GM12864 (cell line): ENCODE measurements at regions not wholly inside any gene's neighbourhood (a gene's known extent, or its start where the extent isn't known, plus 50 kb on each side); places are given as distances from the start of the nearest gene placed in this dataset.

ENCODE experiments used
- DNase-seq: peaks from one replicate; pipeline ENCODE4 v3.0.0-alpha.2; 2011; ENCODE audit warnings: low read depth
- H3K4me3 ChIP-seq: 2 replicates; pipeline ENCODE4 v1.5.1; 2011; ENCODE audit warnings: mild to moderate bottlenecking, low read depth, low read length, control low read depth
- TF ChIP-seq, protein P1 (sequence below): IDR thresholded peaks from 2 replicates; pipeline ENCODE4 v1.5.1; 2011; ENCODE audit warnings: low read depth, mild to moderate bottlenecking, moderate library complexity, low read length, control low read depth, inconsistent platforms; ENCODE audit errors: missing control alignments

DNA sequence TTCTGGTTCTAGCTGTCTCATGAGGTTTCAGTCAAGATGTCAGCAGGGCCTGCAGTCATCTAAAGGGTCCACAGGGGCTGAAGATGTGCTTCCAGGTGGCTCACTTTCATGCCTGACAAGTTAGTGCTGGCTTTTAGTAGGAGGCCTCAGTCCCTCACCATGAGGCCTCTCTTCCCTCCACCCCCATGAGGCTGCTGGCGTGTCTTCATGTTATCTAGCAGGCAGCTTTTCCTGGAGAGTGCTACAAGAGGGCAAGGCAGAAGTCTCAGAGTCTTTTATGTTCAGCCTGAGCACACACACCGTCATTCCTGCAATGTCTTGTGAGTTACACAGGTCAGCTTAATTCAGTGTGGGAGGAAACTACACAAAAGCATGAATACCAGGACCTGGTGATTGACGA is 769.9 kb downstream of the HDGFL1 start:
- no peak for DNase-seq
- TF ChIP-seq, protein P1, sequence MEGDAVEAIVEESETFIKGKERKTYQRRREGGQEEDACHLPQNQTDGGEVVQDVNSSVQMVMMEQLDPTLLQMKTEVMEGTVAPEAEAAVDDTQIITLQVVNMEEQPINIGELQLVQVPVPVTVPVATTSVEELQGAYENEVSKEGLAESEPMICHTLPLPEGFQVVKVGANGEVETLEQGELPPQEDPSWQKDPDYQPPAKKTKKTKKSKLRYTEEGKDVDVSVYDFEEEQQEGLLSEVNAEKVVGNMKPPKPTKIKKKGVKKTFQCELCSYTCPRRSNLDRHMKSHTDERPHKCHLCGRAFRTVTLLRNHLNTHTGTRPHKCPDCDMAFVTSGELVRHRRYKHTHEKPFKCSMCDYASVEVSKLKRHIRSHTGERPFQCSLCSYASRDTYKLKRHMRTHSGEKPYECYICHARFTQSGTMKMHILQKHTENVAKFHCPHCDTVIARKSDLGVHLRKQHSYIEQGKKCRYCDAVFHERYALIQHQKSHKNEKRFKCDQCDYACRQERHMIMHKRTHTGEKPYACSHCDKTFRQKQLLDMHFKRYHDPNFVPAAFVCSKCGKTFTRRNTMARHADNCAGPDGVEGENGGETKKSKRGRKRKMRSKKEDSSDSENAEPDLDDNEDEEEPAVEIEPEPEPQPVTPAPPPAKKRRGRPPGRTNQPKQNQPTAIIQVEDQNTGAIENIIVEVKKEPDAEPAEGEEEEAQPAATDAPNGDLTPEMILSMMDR, result no peak

DNA sequence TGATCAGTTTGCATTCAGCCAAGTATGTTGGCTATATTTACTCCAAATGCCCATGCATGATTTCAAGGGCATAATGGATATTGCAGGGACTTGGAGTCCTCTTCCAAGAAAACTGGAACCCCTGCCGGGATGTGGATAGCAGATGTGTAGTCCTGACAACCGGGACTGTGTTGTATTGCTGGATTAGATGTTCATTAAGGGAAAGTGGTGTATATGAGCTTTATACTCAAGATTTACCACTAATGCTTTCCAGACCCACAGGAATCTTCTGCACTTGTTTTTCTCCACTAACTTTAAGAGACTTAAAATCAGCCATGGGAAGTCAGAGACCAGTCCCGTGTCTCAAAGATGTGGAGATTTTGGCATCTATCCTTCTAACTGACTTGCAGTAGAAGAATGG is 770.9 kb downstream of the HDGFL1 start:
- TF ChIP-seq, protein P1, result no peak
- no peak overlapping the region for H3K4me3 ChIP-seq
- no peak for DNase-seq

More for the DNA sequence above, 769.9 kb downstream of the HDGFL1 start:
- no peak overlapping the region for H3K4me3 ChIP-seq

DNA sequence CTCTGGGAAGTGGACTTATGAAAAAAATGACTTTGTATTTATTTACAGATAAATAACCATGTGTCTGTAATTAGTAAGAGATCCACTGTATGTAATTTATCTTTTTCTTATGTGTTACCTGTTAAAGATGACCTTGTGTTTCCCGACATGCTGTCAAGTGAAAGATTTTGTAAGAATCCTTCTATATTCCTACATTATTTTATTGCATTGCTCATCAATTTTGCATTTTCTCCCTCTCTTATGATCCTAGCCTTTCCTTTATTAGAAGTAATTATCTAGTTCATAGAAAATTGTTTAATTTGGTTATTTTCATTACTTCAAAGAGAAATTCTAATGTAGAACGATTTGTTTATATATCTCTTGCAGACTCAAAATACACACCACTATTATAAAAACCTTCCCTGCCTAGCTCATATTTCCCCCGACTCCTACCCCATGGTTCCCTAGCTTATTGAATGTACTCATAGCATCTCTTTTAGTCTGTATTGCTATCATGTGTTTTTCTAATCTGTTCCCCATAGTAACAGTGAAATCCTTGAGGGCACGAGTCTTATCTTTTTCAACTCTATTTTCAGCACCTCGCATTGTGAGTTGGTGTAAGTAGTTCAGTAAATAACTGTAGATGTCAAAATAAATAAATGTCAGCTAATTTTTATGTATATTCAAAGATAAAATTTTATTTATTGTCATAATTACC is 774.4 kb downstream of the HDGFL1 start:
- H3K4me3 ChIP-seq, result no peak overlapping the region

DNA sequence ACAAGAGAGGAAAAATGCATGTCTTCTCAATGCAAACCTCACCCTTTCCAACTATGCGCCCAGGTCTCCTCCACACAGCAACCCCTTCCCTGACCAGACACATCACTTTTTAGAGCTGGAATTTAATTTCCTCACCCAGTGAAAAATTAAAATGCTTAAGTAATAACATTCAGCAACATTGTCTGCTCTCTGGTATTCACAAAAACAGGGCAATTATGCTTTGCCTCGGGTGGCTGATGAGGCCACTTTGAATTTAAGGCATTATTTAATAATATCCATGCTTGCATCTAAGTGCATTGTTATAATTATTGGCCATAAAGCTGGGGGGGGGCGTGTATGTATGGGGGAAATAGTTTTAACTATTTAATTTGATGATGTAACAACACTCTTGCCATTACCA is 777.8 kb upstream of the NRSN1 start:
- DNase-seq, result no peak
- H3K4me3 ChIP-seq, result no peak overlapping the region
- TF ChIP-seq, protein P1, result no peak

More for the DNA sequence above, 774.4 kb downstream of the HDGFL1 start:
- no peak for DNase-seq
- TF ChIP-seq, protein P1, result no peak

DNA sequence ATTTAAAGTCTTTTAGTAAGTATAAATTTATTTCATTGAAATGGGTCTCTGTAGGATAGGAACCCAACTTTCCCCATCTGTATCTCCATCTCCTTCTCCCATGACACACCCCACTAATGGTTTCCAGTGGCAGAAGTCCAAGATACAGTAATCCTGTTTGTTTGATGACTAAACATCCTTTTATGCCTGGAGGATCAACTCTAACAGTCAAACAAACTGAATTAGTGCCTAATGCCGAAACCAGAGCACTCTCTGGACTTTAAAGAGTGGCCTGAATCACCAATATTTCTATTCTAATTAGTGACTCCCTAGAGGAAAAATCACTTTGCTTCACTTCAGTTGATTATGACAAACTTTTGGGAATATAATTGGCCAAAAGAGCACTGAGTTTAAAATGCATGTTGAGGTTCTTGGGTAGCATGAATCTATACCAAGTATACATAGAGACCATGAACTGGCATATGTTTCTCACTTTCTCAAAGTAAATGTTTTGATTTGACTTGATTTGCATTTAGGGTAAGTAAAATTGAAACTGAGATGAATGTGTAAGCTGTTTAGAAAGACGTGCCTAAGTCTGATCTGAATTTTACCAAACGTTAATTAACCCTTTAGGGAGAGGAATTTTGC is 776.4 kb upstream of the NRSN1 start:
- H3K4me3 ChIP-seq, result no peak overlapping the region
- DNase-seq, result no peak
- TF ChIP-seq, protein P1, result no peak

DNA sequence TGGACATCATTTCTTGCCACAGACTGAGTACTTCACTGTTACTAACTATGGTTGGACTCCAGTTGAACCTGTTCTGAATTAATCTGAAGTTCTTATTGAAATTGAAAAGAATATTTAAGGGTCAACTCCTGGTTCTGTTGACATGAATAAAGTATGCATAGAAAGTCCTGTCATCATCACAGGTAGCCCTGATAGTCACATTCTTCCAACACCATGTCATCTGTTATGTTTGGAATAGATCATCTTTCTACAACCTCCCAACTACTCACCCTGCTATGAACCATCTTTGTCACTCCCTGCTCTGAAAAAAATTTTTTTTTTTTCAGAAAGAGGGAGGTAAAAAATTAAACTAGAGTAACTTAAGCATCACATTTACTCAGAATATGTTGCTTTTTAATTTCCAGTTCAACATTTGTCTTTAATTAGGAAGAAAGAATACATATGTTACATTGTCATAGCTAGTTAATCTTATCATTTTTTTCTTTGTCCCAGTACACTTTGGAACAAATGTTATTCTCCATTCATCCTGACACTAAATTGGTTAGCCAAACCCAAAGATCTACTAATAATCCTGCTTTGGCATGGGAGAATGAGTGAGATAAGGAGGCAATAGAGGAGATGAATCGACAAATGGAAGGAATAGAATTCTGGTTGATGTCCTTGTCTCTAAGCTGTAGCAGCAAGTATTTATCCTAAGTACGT is 775.1 kb upstream of the NRSN1 start:
- DNase-seq, result no peak
- TF ChIP-seq, protein P1, result no peak
- H3K4me3 ChIP-seq, result no peak overlapping the region
